GM12878 (cell line): ENCODE measurements at regions not wholly inside any gene's neighbourhood (a gene's known extent, or its start where the extent isn't known, plus 50 kb on each side); places are given as distances from the start of the nearest gene placed in this dataset.

Source experiments
- ATAC-seq: fragments of 200-7000 bp; cut with Tn5 transposase; 3 replicates; pipeline ENCODE4 v1.9.1; 2020; ENCODE audit warnings: mild to moderate bottlenecking, moderate library complexity
- BruUV-seq: library from RNA; stranded (reverse); fragments of 400-500 nt; replicated peaks from 2 replicates; lab custom pipeline; 2021; lab: Mats Ljungman, UMichigan
- CTCF ChIA-PET: fragments of 300-600 bp; sonication (Branson Sonifier 250); formaldehyde crosslinking; extraction: SDS; loops from one replicate; lab custom pipeline; 2021; ENCODE audit warnings: inconsistent platforms; lab: Yijun Ruan, JAX
- POLR2A ChIA-PET: fragments of 350-600 bp; formaldehyde crosslinking; extraction: SDS; loops from one replicate; lab custom pipeline; 2021; ENCODE audit warnings: inconsistent platforms; lab: Charles Lee
- RAD21 ChIA-PET: fragments of 300-600 bp; sonication (Branson Sonifier 250); formaldehyde crosslinking; loops from one replicate; lab custom pipeline; 2023; ENCODE audit warnings: antibody characterized with exemption; ENCODE audit not compliant: unreplicated experiment; lab: Charles Lee
- SMC1A ChIA-PET: fragments of 300-600 bp; sonication (Branson Sonifier 250); formaldehyde crosslinking; loops from one replicate; lab custom pipeline; 2023; ENCODE audit not compliant: unreplicated experiment, uncharacterized antibody; lab: Charles Lee
- DNase-seq: peaks from one replicate; pipeline ENCODE4 v3.0.0-alpha.2; 2011; ENCODE audit warnings: low read depth, low spot score
- FAIRE-seq: peaks from 3 replicates; lab custom pipeline; 2011; peaks lifted over from hg19 to GRCh38; lab: Jason Lieb, UNC
- H2AFZ ChIP-seq: 2 replicates; pipeline ENCODE4 v1.6.0; 2011; ENCODE audit warnings: low read depth, low read length, control low read depth; ENCODE audit not compliant: control insufficient read depth
- H3K27ac ChIP-seq: 2 replicates; pipeline ENCODE4 v1.5.1; 2011; ENCODE audit warnings: control low read depth; ENCODE audit not compliant: control insufficient read depth, insufficient read depth
- H3K27me3 ChIP-seq, 2 experiments: replicated peaks in 1 of 2; 2 replicates each; pipeline versions ENCODE4 v1.6.0 to v1.6.1; 2011; ENCODE audit warnings: low read length in 1 of 2; ENCODE audit not compliant: control insufficient read depth in 2 of 2, insufficient read depth in 2 of 2
- H3K36me3 ChIP-seq, 2 experiments: 2 replicates each; pipeline ENCODE4 v1.5.1; 2011; ENCODE audit warnings: low read length in 1 of 2; ENCODE audit not compliant: control insufficient read depth in 2 of 2, insufficient read depth in 2 of 2
- H3K4me1 ChIP-seq: 2 replicates; pipeline ENCODE4 v1.6.1; 2011; ENCODE audit warnings: mild to moderate bottlenecking, low read length, moderate library complexity, mixed read lengths; ENCODE audit not compliant: control insufficient read depth, insufficient read depth
- H3K4me2 ChIP-seq: 2 replicates; pipeline ENCODE4 v1.6.0; 2011; ENCODE audit warnings: control low read depth; ENCODE audit not compliant: control insufficient read depth, insufficient read depth
- H3K4me3 ChIP-seq: fragments of 200-600 bp; sonication (generic); 2 replicates; pipeline ENCODE4 v1.5.1; 2016
- H3K79me2 ChIP-seq: 2 replicates; pipeline ENCODE4 v1.6.0; 2011; ENCODE audit warnings: low read length; ENCODE audit not compliant: control insufficient read depth, insufficient read depth
- H3K9ac ChIP-seq: 2 replicates; pipeline ENCODE4 v1.8.0; 2011; ENCODE audit warnings: low read length, control low read depth, mixed read lengths; ENCODE audit not compliant: control insufficient read depth, insufficient read depth
- H3K9me3 ChIP-seq: replicated peaks from 3 replicates; pipeline ENCODE4 v1.5.1; 2011; ENCODE audit warnings: mild to moderate bottlenecking, low read length; ENCODE audit not compliant: control insufficient read depth, insufficient read depth
- H4K20me1 ChIP-seq: 2 replicates; pipeline ENCODE4 v1.6.0; 2011; ENCODE audit not compliant: control insufficient read depth, insufficient read depth
- ASH2L ChIP-seq: fragments of 300-600, 200-600 bp; sonication (generic); IDR thresholded peaks from 2 replicates; pipeline ENCODE4 v1.6.1; 2017; ENCODE audit warnings: low read depth, mild to moderate bottlenecking, borderline replicate concordance
- BMI1 ChIP-seq: fragments of 450-650 bp; IDR thresholded peaks from 2 replicates; pipeline ENCODE4 v1.6.1; 2016; ENCODE audit warnings: mild to moderate bottlenecking, moderate library complexity, borderline replicate concordance
- CHD1 ChIP-seq: IDR thresholded peaks from 2 replicates; pipeline ENCODE4 v1.6.1; 2012; ENCODE audit warnings: low read depth, low read length, improper control_type of control experiment
- FOXM1 ChIP-seq: IDR thresholded peaks from 2 replicates; pipeline ENCODE4 v1.6.1; 2012; ENCODE audit warnings: low read depth, mild to moderate bottlenecking, inconsistent platforms, low read length, moderate library complexity
- MEF2A ChIP-seq: IDR thresholded peaks from 2 replicates; pipeline ENCODE4 v1.6.1; 2011; ENCODE audit warnings: low read depth, mild to moderate bottlenecking, low read length, moderate library complexity; ENCODE audit not compliant: insufficient read depth
- MEF2B ChIP-seq: fragments of 450-650 bp; IDR thresholded peaks from 2 replicates; pipeline ENCODE4 v1.6.1; 2018; ENCODE audit warnings: mild to moderate bottlenecking, moderate library complexity; ENCODE audit not compliant: partially characterized antibody, poor library complexity, severe bottlenecking
- NFXL1 ChIP-seq: fragments of 450-650 bp; IDR thresholded peaks from 2 replicates; pipeline ENCODE4 v1.6.1; 2017; ENCODE audit warnings: antibody characterized with exemption, mild to moderate bottlenecking, borderline replicate concordance
- NRF1 ChIP-seq: conservative IDR thresholded peaks from 2 replicates; pipeline ENCODE4 v1.6.1; 2011; ENCODE audit warnings: mild to moderate bottlenecking, low read depth, low read length, improper control_type of control experiment
- RB1 ChIP-seq: fragments of 450-650 bp; formaldehyde crosslinking; IDR thresholded peaks from 2 replicates; pipeline ENCODE4 v1.6.1; 2017; ENCODE audit warnings: mild to moderate bottlenecking, borderline replicate concordance
- SMAD1 ChIP-seq: fragments of 450-650 bp; IDR thresholded peaks from 2 replicates; pipeline ENCODE4 v1.6.1; 2018; ENCODE audit warnings: mild to moderate bottlenecking, low read depth; ENCODE audit not compliant: partially characterized antibody
- TBL1XR1 ChIP-seq: IDR thresholded peaks from 2 replicates; pipeline ENCODE4 v1.6.1; 2012; ENCODE audit warnings: low read depth, low read length, improper control_type of control experiment
- ZBED1 ChIP-seq: IDR thresholded peaks from 2 replicates; pipeline ENCODE4 v1.6.1; 2016; ENCODE audit warnings: borderline replicate concordance
- ZNF24 ChIP-seq: fragments of 450-650 bp; IDR thresholded peaks from 2 replicates; pipeline ENCODE4 v1.6.1; 2017; ENCODE audit warnings: antibody characterized with exemption, mild to moderate bottlenecking
- ZNF274 ChIP-seq: IDR thresholded peaks from one replicate; pipeline ENCODE4 v1.8.0; 2011; ENCODE audit not compliant: insufficient read length, insufficient read depth
- ZNF384 ChIP-seq: IDR thresholded peaks from 2 replicates; pipeline ENCODE4 v1.6.1; 2012; ENCODE audit warnings: low read depth, mild to moderate bottlenecking, low read length, improper control_type of control experiment, borderline replicate concordance
- WGBS: methylation state at CpG from one replicate; pipeline ENCODE4 v1.1.6; 2016; ENCODE audit warnings: low lambda C conversion rate; ENCODE audit not compliant: insufficient replicate concordance, insufficient coverage; ENCODE audit errors: missing lambda C conversion rate; 5-methylcytosine and 5-hydroxymethylcytosine counted together
- in situ Hi-C: fragments of 300-500 bp; cut with MboI; formaldehyde crosslinking; loops from 9 replicates; pipeline ENCODE4 v1.14.3; 2018; ENCODE audit warnings: mixed read lengths
- intact Hi-C: fragments of 100-400 bp; cut with micrococcal nuclease; formaldehyde crosslinking; loops from one replicate; pipeline ENCODE4 v1.14.2; 2022; ENCODE audit not compliant: unreplicated experiment
- TF ChIP-seq, protein P1 (sequence below): IDR thresholded peaks from 2 replicates; pipeline ENCODE4 v1.6.1; 2011; ENCODE audit warnings: borderline replicate concordance, low read depth, mild to moderate bottlenecking, moderate library complexity, low read length; ENCODE audit not compliant: insufficient read depth, poor library complexity, severe bottlenecking
- TF ChIP-seq, protein P2 (sequence below): fragments of 450-650 bp; conservative IDR thresholded peaks from 2 replicates; pipeline ENCODE4 v1.6.1; 2017; ENCODE audit warnings: mild to moderate bottlenecking, moderate library complexity
- TF ChIP-seq, protein P3 (sequence below): fragments of 450-650 bp; formaldehyde crosslinking; IDR thresholded peaks from 2 replicates; pipeline ENCODE4 v1.5.0; 2022; ENCODE audit warnings: mild to moderate bottlenecking, missing genetic modification characterization

DNA sequence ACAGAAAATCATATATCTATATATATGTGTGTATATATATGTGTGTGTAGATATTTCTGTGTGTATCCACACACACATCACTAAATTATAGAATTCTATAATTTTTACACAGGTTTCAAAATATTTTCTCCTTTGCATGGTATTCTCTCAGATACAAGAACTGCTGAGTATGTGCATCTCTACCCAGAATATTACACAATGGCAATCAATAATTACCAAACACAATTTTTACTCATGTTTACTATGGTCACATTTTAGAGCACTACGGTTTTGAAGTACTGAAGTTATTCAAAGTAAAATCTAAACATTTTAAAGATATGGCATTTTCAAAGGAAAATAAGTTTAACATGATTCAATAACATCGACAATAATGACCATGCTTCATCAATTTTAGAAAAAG is 258.5 kb downstream of the PAX3 start:
- Histone ChIP-seq H4K20me1 (no peaks in the 10 kb centered on the region), H3K4me3 (no peak overlapping the region), H3K9me3 (no peaks in the 10 kb centered on the region), H3K27ac (no peak overlapping the region), H2AFZ (no peak overlapping the region), H3K4me2 (no peak overlapping the region), H3K4me1 (no peaks in the 10 kb centered on the region), H3K9ac (no peak overlapping the region), H3K36me3 (no peaks in the 10 kb centered on the region), H3K27me3 (no peaks in the 10 kb centered on the region; a peak in 1 of 4 replicates), H3K79me2 (no peaks in the 10 kb centered on the region)
- in situ Hi-C loops (no loop called here), intact Hi-C loops (no loop called here)
- BruUV-seq: no TSS peak
- ChIA-PET RAD21 (no interaction called here), SMC1A (no interaction called here), POLR2A (no interaction called here), CTCF (interaction anchor here (0.8 to 1.6 kb wide), 4 partner anchors 15 to 555 kb away, joined by 3 to 4 read pairs (median 3); no protein-coding TSS in a partner anchor)
- 0% methylated on average over 2 of the region's 2 CpGs for WGBS
- FAIRE-seq: no peak
- ATAC-seq: no peak
- DNase-seq: no peak
- TF ChIP-seq MEF2B (no peak), CHD1 (no peak), RB1 (no peak), ASH2L (no peak), NFXL1 (no peak), ZNF274 (no peak), SMAD1 (no peak), TBL1XR1 (no peak), FOXM1 (no peak), ZNF384 (no peak), ZBED1 (no peak), BMI1 (no peak), ZNF24 (no peak), MEF2A (no peak), NRF1 (no peak)
- TF ChIP-seq, protein P1, sequence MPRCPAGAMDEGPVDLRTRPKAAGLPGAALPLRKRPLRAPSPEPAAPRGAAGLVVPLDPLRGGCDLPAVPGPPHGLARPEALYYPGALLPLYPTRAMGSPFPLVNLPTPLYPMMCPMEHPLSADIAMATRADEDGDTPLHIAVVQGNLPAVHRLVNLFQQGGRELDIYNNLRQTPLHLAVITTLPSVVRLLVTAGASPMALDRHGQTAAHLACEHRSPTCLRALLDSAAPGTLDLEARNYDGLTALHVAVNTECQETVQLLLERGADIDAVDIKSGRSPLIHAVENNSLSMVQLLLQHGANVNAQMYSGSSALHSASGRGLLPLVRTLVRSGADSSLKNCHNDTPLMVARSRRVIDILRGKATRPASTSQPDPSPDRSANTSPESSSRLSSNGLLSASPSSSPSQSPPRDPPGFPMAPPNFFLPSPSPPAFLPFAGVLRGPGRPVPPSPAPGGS: no peak
- TF ChIP-seq, protein P2, sequence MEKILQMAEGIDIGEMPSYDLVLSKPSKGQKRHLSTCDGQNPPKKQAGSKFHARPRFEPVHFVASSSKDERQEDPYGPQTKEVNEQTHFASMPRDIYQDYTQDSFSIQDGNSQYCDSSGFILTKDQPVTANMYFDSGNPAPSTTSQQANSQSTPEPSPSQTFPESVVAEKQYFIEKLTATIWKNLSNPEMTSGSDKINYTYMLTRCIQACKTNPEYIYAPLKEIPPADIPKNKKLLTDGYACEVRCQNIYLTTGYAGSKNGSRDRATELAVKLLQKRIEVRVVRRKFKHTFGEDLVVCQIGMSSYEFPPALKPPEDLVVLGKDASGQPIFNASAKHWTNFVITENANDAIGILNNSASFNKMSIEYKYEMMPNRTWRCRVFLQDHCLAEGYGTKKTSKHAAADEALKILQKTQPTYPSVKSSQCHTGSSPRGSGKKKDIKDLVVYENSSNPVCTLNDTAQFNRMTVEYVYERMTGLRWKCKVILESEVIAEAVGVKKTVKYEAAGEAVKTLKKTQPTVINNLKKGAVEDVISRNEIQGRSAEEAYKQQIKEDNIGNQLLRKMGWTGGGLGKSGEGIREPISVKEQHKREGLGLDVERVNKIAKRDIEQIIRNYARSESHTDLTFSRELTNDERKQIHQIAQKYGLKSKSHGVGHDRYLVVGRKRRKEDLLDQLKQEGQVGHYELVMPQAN: no peak
- TF ChIP-seq, protein P3, sequence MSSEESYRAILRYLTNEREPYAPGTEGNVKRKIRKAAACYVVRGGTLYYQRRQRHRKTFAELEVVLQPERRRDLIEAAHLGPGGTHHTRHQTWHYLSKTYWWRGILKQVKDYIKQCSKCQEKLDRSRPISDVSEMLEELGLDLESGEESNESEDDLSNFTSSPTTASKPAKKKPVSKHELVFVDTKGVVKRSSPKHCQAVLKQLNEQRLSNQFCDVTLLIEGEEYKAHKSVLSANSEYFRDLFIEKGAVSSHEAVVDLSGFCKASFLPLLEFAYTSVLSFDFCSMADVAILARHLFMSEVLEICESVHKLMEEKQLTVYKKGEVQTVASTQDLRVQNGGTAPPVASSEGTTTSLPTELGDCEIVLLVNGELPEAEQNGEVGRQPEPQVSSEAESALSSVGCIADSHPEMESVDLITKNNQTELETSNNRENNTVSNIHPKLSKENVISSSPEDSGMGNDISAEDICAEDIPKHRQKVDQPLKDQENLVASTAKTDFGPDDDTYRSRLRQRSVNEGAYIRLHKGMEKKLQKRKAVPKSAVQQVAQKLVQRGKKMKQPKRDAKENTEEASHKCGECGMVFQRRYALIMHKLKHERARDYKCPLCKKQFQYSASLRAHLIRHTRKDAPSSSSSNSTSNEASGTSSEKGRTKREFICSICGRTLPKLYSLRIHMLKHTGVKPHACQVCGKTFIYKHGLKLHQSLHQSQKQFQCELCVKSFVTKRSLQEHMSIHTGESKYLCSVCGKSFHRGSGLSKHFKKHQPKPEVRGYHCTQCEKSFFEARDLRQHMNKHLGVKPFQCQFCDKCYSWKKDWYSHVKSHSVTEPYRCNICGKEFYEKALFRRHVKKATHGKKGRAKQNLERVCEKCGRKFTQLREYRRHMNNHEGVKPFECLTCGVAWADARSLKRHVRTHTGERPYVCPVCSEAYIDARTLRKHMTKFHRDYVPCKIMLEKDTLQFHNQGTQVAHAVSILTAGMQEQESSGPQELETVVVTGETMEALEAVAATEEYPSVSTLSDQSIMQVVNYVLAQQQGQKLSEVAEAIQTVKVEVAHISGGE (CRISPR knock-in tag): no peak
